ENCODE measurements at regions not wholly inside any gene's neighbourhood (a gene's known extent, or its start where the extent isn't known, plus 50 kb on each side); places are given as distances from the start of the nearest gene placed in this dataset.

DNA sequence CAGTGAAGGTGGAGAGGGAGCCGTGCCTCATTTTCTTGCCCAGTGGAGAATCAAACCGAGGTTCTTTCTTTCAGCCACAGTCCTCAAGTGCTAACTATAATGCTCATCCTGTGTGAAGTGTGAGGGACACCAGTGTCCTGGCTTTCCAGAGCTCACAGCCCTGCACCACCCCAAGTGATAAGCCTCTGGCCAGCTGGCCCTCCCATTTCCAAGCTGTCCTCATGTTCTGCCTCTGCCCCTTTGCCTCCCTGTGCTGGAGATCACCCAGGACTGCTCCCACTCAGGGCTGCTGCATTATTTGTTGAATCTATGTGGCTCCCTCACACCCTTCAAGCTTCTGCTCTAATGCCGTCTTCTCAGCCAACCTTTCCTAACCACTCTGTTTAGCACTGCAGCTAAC is 224.5 kb upstream of the TUT7 start:
- Histone ChIP-seq H3K27ac (ENCODE audit: low read depth, low read length) (no peak overlapping the region), H3K4me2 (ENCODE audit: low read length) (no peak overlapping the region), H3K9ac (ENCODE audit: low read length) (no peak overlapping the region), H3K4me1 (ENCODE audit: insufficient read depth, low read length) (no peaks in the 10 kb centered on the region), H3K79me2 (ENCODE audit: insufficient read depth, low read length) (no peaks in the 10 kb centered on the region), H2AFZ (ENCODE audit: low read depth, low read length) (no peak overlapping the region), H3K27me3 (ENCODE audit: insufficient read depth, low read length) (no peaks in the 10 kb centered on the region), H3K9me3 (ENCODE audit: insufficient read depth, low read depth, low read length) (no peaks in the 10 kb centered on the region), H4K20me1 (ENCODE audit: insufficient read depth, low read length) (no peaks in the 10 kb centered on the region), H3K36me3 (ENCODE audit: insufficient read depth, low read length) (no peaks in the 10 kb centered on the region), H3K4me3 (ENCODE audit: insufficient read depth, low read depth, low read length) (no peak overlapping the region)
- Mint-ChIP-seq H3K4me1 (ENCODE audit: low read depth, unreplicated experiment) (no peaks in the 10 kb centered on the region), H3K9me3 (ENCODE audit: unreplicated experiment) (peaks cover 6% of the 10 kb centered on the region), H3K36me3 (ENCODE audit: low read depth, unreplicated experiment) (no peaks in the 10 kb centered on the region), H3K4me3 (ENCODE audit: unreplicated experiment) (no peak overlapping the region), H3K27ac (ENCODE audit: unreplicated experiment) (no peak overlapping the region), H3K27me3 (ENCODE audit: low read depth, unreplicated experiment) (peaks cover 18% of the 10 kb centered on the region)
- TF ChIP-seq EZH2 (IDR thresholded peaks at IDR 0.05; ENCODE audit: insufficient read depth, low read length), result no peak
- TF ChIP-seq, protein P1, sequence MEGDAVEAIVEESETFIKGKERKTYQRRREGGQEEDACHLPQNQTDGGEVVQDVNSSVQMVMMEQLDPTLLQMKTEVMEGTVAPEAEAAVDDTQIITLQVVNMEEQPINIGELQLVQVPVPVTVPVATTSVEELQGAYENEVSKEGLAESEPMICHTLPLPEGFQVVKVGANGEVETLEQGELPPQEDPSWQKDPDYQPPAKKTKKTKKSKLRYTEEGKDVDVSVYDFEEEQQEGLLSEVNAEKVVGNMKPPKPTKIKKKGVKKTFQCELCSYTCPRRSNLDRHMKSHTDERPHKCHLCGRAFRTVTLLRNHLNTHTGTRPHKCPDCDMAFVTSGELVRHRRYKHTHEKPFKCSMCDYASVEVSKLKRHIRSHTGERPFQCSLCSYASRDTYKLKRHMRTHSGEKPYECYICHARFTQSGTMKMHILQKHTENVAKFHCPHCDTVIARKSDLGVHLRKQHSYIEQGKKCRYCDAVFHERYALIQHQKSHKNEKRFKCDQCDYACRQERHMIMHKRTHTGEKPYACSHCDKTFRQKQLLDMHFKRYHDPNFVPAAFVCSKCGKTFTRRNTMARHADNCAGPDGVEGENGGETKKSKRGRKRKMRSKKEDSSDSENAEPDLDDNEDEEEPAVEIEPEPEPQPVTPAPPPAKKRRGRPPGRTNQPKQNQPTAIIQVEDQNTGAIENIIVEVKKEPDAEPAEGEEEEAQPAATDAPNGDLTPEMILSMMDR (IDR thresholded peaks at IDR 0.05; ENCODE audit: insufficient read depth, low read depth, low read length), result no peak
- DNase-seq (ENCODE audit: low read depth) (no peak), FAIRE-seq (no peak)

DNA sequence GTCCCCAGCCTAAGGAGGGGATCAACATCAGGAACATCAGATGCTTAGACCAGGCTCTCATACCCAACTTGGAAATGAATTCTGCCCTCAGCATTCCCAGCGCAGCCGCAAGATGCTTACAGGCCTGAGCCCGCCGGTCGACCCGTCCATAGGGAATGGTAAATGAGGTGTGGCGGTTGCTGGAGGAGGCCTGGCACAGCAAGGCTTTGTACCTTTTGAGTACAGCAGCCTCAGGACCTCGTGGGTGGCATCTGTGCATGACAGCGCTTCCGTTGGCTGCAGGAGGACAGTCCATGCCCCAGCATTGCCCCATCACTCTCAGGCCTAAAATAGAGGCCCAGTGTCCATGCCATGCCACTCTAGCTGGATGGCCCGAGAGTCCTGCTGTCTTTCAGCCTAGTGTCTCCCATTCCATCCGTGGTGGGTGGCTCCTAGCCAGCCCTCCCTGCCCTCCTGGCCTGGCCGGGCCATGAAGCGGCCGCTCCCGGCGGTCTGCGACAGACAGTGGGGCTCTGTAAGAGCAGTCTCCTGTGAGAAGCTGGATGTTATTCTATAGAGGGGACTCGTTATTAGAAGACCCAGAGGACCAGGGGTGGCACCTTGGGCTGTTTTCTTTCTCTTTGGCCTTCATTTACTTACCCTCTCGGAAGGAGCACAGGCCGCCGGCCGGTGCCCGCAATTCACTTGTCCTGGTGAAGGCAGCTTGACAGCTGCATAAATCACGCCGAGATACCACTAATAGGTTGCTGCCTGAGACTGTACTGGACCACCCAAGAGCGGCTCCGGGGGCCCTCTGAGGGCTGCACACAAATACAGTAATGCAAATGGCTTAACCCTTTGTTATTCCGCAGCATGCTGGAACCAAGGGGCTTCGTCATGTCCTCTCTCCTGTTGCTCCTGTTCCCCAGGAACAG is 223.5 kb upstream of the TUT7 start:
- Mint-ChIP-seq H3K9me3 (ENCODE audit: unreplicated experiment) (peaks cover 6% of the 10 kb centered on the region), H3K27ac (ENCODE audit: unreplicated experiment) (no peak overlapping the region), H3K4me3 (ENCODE audit: unreplicated experiment) (no peak overlapping the region), H3K36me3 (ENCODE audit: low read depth, unreplicated experiment) (no peaks in the 10 kb centered on the region), H3K4me1 (ENCODE audit: low read depth, unreplicated experiment) (no peaks in the 10 kb centered on the region), H3K27me3 (ENCODE audit: low read depth, unreplicated experiment) (peaks cover 18% of the 10 kb centered on the region)
- DNase-seq (ENCODE audit: low read depth), result no peak
- H3K27ac ChIP-seq (ENCODE audit: low read depth, low read length), result no peak overlapping the region
- no peaks in the 10 kb centered on the region for H3K79me2 ChIP-seq (ENCODE audit: insufficient read depth, low read length)
- no peaks in the 10 kb centered on the region for H4K20me1 ChIP-seq (ENCODE audit: insufficient read depth, low read length)
- FAIRE-seq, result no peak
- no peak overlapping the region for H3K4me3 ChIP-seq (ENCODE audit: insufficient read depth, low read depth, low read length)
- no peak for TF ChIP-seq EZH2 (IDR thresholded peaks at IDR 0.05; ENCODE audit: insufficient read depth, low read length)
- TF ChIP-seq, protein P1 (IDR thresholded peaks at IDR 0.05; ENCODE audit: insufficient read depth, low read depth, low read length), result no peak
- H2AFZ ChIP-seq (ENCODE audit: low read depth, low read length), result no peak overlapping the region
- no peak overlapping the region for H3K9ac ChIP-seq (ENCODE audit: low read length)
- no peaks in the 10 kb centered on the region for H3K36me3 ChIP-seq (ENCODE audit: insufficient read depth, low read length)
- H3K4me1 ChIP-seq (ENCODE audit: insufficient read depth, low read length), result no peaks in the 10 kb centered on the region
- H3K4me2 ChIP-seq (ENCODE audit: low read length), result no peak overlapping the region
- H3K9me3 ChIP-seq (ENCODE audit: insufficient read depth, low read depth, low read length), result no peaks in the 10 kb centered on the region
- no peaks in the 10 kb centered on the region for H3K27me3 ChIP-seq (ENCODE audit: insufficient read depth, low read length)

Data from astrocyte (in vitro differentiated cells and primary cell).